ENCODE measurements at regions not wholly inside any gene's neighbourhood (a gene's known extent, or its start where the extent isn't known, plus 50 kb on each side); places are given as distances from the start of the nearest gene placed in this dataset.

GRCh38 chr10:123599366-123599849 is 66.7 kb upstream of the GPR26 start:
- DNase-seq (ENCODE audit: low spot score), result no peak

GRCh38 chr10:123600177-123600576 is 66.0 kb upstream of the GPR26 start:
- DNase-seq (ENCODE audit: low spot score), result no peak

- no peak for DNase-seq (ENCODE audit: low spot score)
Measured at GRCh38 chr10:123603130-123603529, 63.0 kb upstream of the GPR26 start.

- no peak for DNase-seq (ENCODE audit: low spot score)
Measured at GRCh38 chr10:123604506-123604905, 61.6 kb upstream of the GPR26 start.

GRCh38 chr10:123606006-123606405 is 60.1 kb upstream of the GPR26 start:
- DNase-seq (ENCODE audit: low spot score), result no peak

GRCh38 chr10:123606955-123607354 is 59.2 kb upstream of the GPR26 start:
- DNase-seq (ENCODE audit: low spot score), result no peak

- DNase-seq (ENCODE audit: low spot score), result no peak
Measured at GRCh38 chr10:123607386-123607785, 58.8 kb upstream of the GPR26 start.

GRCh38 chr10:123608047-123608446 is 58.1 kb upstream of the GPR26 start:
- no peak for DNase-seq (ENCODE audit: low spot score)

GRCh38 chr10:123611243-123611642 is 54.9 kb upstream of the GPR26 start:
- DNase-seq (ENCODE audit: low spot score), result no peak

- DNase-seq (ENCODE audit: low spot score), result no peak
Measured at GRCh38 chr10:123611876-123612275, 54.3 kb upstream of the GPR26 start.

- no peak for DNase-seq (ENCODE audit: low spot score)
Measured at GRCh38 chr10:123613346-123613850, 52.8 kb upstream of the GPR26 start.

- DNase-seq (ENCODE audit: low spot score), result peak; percentile 15
Measured at GRCh38 chr10:123614888-123615287, 51.3 kb upstream of the GPR26 start.

Small RNA genes in the stretch of these regions (small RNA-seq; reads per million reads assigned to genes)
- gene AL160290.3, result 0 reads per million in 2 experiments

All from SK-N-DZ (cell line).